ENCODE measurements at regions not wholly inside any gene's neighbourhood (a gene's known extent, or its start where the extent isn't known, plus 50 kb on each side); places are given as distances from the start of the nearest gene placed in this dataset.

- DNase-seq = no peak
These were observed 532.8 kb downstream of the BRD1 start for GRCh38 chr22:49294656-49295464.

GRCh38 chr22:49292909-49293308, 534.8 kb downstream of the BRD1 start:
- no peak for DNase-seq

GRCh38 chr22:49291781-49292180, 535.9 kb downstream of the BRD1 start:
- DNase-seq = no peak

GRCh38 chr22:49291169-49291568, 536.5 kb downstream of the BRD1 start:
- DNase-seq = no peak

- DNase-seq = no peak
These were observed 537.0 kb downstream of the BRD1 start for GRCh38 chr22:49290711-49291110.

GRCh38 chr22:49289822-49290679, 537.6 kb downstream of the BRD1 start:
- no peak for DNase-seq

- no peak for DNase-seq
These were observed 541.4 kb downstream of the BRD1 start for GRCh38 chr22:49286181-49286760.

GRCh38 chr22:49284931-49285330, 542.7 kb downstream of the BRD1 start:
- DNase-seq = no peak

GRCh38 chr22:49284056-49284784, 543.5 kb downstream of the BRD1 start:
- no peak for DNase-seq

GRCh38 chr22:49282596-49282995, 545.1 kb downstream of the BRD1 start:
- DNase-seq = no peak

GRCh38 chr22:49281467-49282340, 546.0 kb downstream of the BRD1 start:
- DNase-seq = no peak

- no peak for DNase-seq
These were observed 549.3 kb downstream of the BRD1 start for GRCh38 chr22:49278340-49278739.

GRCh38 chr22:49276567-49276966, 551.1 kb downstream of the BRD1 start:
- DNase-seq = no peak

- DNase-seq = no peak
These were observed 552.8 kb downstream of the BRD1 start for GRCh38 chr22:49274754-49275380.

- no peak for DNase-seq
These were observed 555.0 kb downstream of the BRD1 start for GRCh38 chr22:49272546-49273125.

GRCh38 chr22:49271831-49272230, 555.8 kb downstream of the BRD1 start:
- DNase-seq = no peak

- no peak for DNase-seq
These were observed 556.3 kb downstream of the BRD1 start for GRCh38 chr22:49271369-49271727.

- no peak for DNase-seq
These were observed 556.9 kb downstream of the BRD1 start for GRCh38 chr22:49270595-49271368.

- DNase-seq = no peak
These were observed 557.7 kb downstream of the BRD1 start for GRCh38 chr22:49269928-49270327.

GRCh38 chr22:49269371-49269770, 558.3 kb downstream of the BRD1 start:
- DNase-seq = no peak
